ENCODE measurements at regions not wholly inside any gene's neighbourhood (a gene's known extent, or its start where the extent isn't known, plus 50 kb on each side); places are given as distances from the start of the nearest gene placed in this dataset.

GRCh38 chr5:133750856-133751255 is 138.5 kb upstream of the FSTL4 start:
- no peak for ATAC-seq

DNA sequence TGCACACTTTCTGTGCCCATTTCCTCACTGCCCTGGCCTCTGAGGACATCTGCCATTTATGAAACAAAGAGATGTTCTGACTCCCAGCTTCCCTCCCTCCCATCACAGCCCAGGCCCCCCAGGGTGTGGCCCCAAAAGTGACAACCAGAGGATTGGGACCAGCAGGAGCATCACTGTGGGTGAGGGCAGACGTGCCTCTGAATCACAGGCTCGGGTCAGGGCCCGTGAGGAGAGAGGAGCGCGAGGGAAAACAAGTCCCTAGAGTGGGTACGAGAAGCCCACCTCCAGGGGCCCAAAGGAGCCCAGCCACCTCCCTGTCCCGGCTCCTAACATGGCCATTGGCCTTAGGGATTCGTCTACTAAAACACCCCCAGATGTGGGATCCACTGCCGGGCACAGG is 138.0 kb upstream of the FSTL4 start:
- ATAC-seq: no peak
- TF ChIP-seq, protein P1, sequence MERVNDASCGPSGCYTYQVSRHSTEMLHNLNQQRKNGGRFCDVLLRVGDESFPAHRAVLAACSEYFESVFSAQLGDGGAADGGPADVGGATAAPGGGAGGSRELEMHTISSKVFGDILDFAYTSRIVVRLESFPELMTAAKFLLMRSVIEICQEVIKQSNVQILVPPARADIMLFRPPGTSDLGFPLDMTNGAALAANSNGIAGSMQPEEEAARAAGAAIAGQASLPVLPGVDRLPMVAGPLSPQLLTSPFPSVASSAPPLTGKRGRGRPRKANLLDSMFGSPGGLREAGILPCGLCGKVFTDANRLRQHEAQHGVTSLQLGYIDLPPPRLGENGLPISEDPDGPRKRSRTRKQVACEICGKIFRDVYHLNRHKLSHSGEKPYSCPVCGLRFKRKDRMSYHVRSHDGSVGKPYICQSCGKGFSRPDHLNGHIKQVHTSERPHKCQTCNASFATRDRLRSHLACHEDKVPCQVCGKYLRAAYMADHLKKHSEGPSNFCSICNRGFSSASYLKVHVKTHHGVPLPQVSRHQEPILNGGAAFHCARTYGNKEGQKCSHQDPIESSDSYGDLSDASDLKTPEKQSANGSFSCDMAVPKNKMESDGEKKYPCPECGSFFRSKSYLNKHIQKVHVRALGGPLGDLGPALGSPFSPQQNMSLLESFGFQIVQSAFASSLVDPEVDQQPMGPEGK (CRISPR knock-in tag; IDR thresholded peaks at IDR 0.05; ENCODE audit: borderline replicate concordance): no peak
- TF ChIP-seq ZFP30 (CRISPR knock-in tag; IDR thresholded peaks at IDR 0.05) (no peak), RARB (CRISPR knock-in tag; IDR thresholded peaks at IDR 0.05) (no peak), OSR1 (CRISPR knock-in tag; IDR thresholded peaks at IDR 0.05) (no peak), ISL1 (CRISPR knock-in tag; IDR thresholded peaks at IDR 0.05) (no peak), ZNF8 (CRISPR knock-in tag; IDR thresholded peaks at IDR 0.05) (no peak), TOX (CRISPR knock-in tag; IDR thresholded peaks at IDR 0.05; ENCODE audit: borderline replicate concordance) (no peak), ESRRG (CRISPR knock-in tag; IDR thresholded peaks at IDR 0.05) (no peak), CSDC2 (CRISPR knock-in tag; IDR thresholded peaks at IDR 0.05) (no peak), ZNF565 (CRISPR knock-in tag; conservative IDR thresholded peaks at IDR 0.05; ENCODE audit: low read depth) (no peak), SNAI2 (CRISPR knock-in tag; IDR thresholded peaks at IDR 0.05) (no peak), ZFP3 (CRISPR knock-in tag; IDR thresholded peaks at IDR 0.05) (no peak)
- TF ChIP-seq, protein P2, sequence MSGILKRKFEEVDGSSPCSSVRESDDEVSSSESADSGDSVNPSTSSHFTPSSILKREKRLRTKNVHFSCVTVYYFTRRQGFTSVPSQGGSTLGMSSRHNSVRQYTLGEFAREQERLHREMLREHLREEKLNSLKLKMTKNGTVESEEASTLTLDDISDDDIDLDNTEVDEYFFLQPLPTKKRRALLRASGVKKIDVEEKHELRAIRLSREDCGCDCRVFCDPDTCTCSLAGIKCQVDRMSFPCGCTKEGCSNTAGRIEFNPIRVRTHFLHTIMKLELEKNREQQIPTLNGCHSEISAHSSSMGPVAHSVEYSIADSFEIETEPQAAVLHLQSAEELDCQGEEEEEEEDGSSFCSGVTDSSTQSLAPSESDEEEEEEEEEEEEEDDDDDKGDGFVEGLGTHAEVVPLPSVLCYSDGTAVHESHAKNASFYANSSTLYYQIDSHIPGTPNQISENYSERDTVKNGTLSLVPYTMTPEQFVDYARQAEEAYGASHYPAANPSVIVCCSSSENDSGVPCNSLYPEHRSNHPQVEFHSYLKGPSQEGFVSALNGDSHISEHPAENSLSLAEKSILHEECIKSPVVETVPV (CRISPR knock-in tag; IDR thresholded peaks at IDR 0.05): no peak
- TF ChIP-seq, protein P3, sequence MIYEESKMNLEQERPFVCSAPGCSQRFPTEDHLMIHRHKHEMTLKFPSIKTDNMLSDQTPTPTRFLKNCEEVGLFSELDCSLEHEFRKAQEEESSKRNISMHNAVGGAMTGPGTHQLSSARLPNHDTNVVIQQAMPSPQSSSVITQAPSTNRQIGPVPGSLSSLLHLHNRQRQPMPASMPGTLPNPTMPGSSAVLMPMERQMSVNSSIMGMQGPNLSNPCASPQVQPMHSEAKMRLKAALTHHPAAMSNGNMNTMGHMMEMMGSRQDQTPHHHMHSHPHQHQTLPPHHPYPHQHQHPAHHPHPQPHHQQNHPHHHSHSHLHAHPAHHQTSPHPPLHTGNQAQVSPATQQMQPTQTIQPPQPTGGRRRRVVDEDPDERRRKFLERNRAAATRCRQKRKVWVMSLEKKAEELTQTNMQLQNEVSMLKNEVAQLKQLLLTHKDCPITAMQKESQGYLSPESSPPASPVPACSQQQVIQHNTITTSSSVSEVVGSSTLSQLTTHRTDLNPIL (CRISPR knock-in tag; IDR thresholded peaks at IDR 0.05; ENCODE audit: low read depth): no peak
- TF ChIP-seq, protein P4, sequence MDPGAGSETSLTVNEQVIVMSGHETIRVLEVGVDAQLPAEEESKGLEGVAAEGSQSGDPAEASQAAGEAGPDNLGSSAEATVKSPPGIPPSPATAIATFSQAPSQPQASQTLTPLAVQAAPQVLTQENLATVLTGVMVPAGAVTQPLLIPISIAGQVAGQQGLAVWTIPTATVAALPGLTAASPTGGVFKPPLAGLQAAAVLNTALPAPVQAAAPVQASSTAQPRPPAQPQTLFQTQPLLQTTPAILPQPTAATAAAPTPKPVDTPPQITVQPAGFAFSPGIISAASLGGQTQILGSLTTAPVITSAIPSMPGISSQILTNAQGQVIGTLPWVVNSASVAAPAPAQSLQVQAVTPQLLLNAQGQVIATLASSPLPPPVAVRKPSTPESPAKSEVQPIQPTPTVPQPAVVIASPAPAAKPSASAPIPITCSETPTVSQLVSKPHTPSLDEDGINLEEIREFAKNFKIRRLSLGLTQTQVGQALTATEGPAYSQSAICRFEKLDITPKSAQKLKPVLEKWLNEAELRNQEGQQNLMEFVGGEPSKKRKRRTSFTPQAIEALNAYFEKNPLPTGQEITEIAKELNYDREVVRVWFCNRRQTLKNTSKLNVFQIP (CRISPR knock-in tag; IDR thresholded peaks at IDR 0.05; ENCODE audit: borderline replicate concordance, low read depth): no peak

More at GRCh38 chr5:133750856-133751255, 138.5 kb upstream of the FSTL4 start:
- TF ChIP-seq ZNF8 (CRISPR knock-in tag; IDR thresholded peaks at IDR 0.05) (no peak), TCF4 (CRISPR knock-in tag; IDR thresholded peaks at IDR 0.05; ENCODE audit: borderline replicate concordance) (no peak), ZFP3 (CRISPR knock-in tag; IDR thresholded peaks at IDR 0.05) (no peak), ZFP30 (CRISPR knock-in tag; IDR thresholded peaks at IDR 0.05) (no peak), ARNTL (CRISPR knock-in tag; IDR thresholded peaks at IDR 0.05; ENCODE audit: borderline replicate concordance, low read depth) (no peak), BACH2 (CRISPR knock-in tag; IDR thresholded peaks at IDR 0.05; ENCODE audit: borderline replicate concordance) (no peak), CSDC2 (CRISPR knock-in tag; IDR thresholded peaks at IDR 0.05) (no peak), ZNF565 (CRISPR knock-in tag; conservative IDR thresholded peaks at IDR 0.05; ENCODE audit: low read depth) (no peak), ISL1 (CRISPR knock-in tag; IDR thresholded peaks at IDR 0.05) (no peak), ZNF70 (CRISPR knock-in tag; IDR thresholded peaks at IDR 0.05) (no peak), SNAI2 (CRISPR knock-in tag; IDR thresholded peaks at IDR 0.05) (no peak), TSHZ2 (CRISPR knock-in tag; IDR thresholded peaks at IDR 0.05) (no peak)
- TF ChIP-seq, protein P1 (CRISPR knock-in tag; IDR thresholded peaks at IDR 0.05; ENCODE audit: borderline replicate concordance): no peak
- TF ChIP-seq, protein P2 (CRISPR knock-in tag; IDR thresholded peaks at IDR 0.05): no peak
- TF ChIP-seq, protein P3 (CRISPR knock-in tag; IDR thresholded peaks at IDR 0.05; ENCODE audit: low read depth): no peak
